GM20000 (cell line): ENCODE measurements at regions not wholly inside any gene's neighbourhood (a gene's known extent, or its start where the extent isn't known, plus 50 kb on each side); places are given as distances from the start of the nearest gene placed in this dataset.

ENCODE experiments used
- DNase-seq: peaks from one replicate; pipeline ENCODE4 v3.0.0; 2012; ENCODE audit warnings: low spot score
- CTCF ChIP-seq: IDR thresholded peaks from 2 replicates; pipeline ENCODE4 v1.5.1; 2012; ENCODE audit warnings: mild to moderate bottlenecking, control low read depth; ENCODE audit errors: extremely low read depth, missing control alignments

DNA sequence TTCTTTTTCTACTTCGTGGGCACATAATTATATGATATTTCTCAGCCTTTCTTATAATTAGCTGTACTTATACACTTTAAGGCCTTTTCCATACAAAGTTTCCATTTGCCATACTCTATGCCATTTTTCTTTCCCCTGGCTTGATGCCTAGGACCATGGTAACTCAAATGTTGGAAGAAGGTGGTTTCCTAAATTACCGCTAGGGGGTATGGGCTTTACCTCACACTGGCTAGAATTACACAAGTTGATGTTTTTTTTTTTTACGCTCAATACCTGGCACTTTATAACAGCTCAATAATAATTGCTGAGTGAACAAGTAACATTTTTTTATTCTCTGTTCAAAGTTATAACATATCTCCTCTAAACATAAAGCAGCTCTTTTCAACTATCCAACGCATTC, 306.8 kb upstream of the LRFN5 start:
- TF ChIP-seq CTCF, result no peak
- no peak for DNase-seq

DNA sequence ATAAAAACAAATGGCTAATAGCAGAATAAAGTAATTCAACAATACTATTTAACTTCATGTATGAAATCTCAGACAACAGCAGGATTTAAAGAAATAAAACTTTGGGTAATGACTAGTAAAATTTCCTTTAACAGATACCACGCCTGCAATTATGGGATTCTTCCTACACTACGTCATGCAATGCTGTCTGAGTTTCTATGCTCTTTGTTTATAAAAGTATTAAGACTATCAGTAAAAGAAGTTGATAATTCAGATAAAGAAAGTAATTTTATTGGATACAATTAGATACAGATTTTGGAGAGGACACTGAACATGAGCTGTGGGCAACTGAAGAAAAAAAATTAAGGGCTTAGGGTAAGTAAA, 308.4 kb upstream of the LRFN5 start:
- DNase-seq, result no peak
- TF ChIP-seq CTCF, result no peak

GRCh38 chr14:41297576-41298327, 308.9 kb upstream of the LRFN5 start:
- no peak for TF ChIP-seq CTCF
- DNase-seq, result no peak

DNA sequence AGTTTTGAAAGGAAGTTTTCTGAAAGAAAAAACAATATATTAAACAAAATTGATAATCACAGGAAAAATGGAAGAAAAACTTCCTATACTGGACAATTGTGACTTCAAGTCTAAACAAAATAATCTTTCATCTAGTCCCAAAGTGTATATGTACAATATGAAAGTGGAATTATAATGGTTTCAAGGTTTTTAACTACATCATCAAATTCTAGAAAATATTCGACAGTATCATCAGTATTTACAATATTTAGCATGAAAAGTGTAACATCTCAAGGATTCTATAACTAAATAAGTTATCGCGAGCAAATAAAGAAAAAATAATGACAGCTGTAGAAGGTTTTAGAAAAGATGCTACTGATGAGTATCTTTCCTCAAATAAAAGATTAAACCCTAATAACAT, 310.9 kb upstream of the LRFN5 start:
- DNase-seq, result no peak
- no peak for TF ChIP-seq CTCF

- no peak for DNase-seq
- no peak for TF ChIP-seq CTCF
These were observed 317.7 kb upstream of the LRFN5 start for GRCh38 chr14:41289025-41289424.

DNA sequence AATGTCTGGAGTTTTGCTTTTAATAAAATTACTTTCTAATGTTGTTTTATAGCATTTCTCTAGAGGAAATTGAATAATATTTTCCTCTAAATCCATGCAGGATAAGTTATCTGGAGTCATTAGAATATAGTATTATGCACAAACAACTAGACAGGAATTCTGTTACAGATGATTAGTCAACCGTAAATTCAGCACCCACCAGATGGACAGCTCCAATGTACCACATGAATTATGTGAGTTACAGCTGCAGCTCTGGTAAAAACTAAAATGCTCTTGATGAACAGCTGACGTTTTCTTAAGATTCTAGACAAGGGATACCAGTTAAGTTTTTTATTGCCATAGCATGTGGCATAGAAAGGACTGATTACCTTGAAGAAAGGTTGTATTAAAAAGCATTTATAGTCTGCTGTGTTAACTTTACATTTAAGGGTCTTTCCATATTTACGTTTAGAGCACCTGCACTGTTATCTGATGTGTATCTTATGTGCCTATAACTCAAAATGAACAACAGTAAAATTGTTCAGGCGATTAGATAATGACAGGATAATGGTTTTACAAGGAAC, 321.4 kb upstream of the LRFN5 start:
- no peak for TF ChIP-seq CTCF
- DNase-seq, result no peak

GRCh38 chr14:41280745-41281144, 325.9 kb upstream of the LRFN5 start:
- no peak for DNase-seq
- no peak for TF ChIP-seq CTCF
